HepG2 (cell line): ENCODE measurements at regions not wholly inside any gene's neighbourhood (a gene's known extent, or its start where the extent isn't known, plus 50 kb on each side); places are given as distances from the start of the nearest gene placed in this dataset.

ENCODE experiments used
- CTCF ChIP-seq: sonication (generic); formaldehyde crosslinking; IDR thresholded peaks from 2 replicates; pipeline ENCODE4 v1.5.0; 2020; ENCODE audit warnings: mild to moderate bottlenecking, missing genetic modification reagents, moderate library complexity
- EP300 ChIP-seq, 3 experiments: sonication (generic) in 1 of 3; formaldehyde crosslinking in 1 of 3; IDR thresholded peaks; 2 replicates each; pipeline versions ENCODE4 v1.5.1 to v1.6.1; 2011 to 2020; ENCODE audit warnings: low read depth in 2 of 3, low read length in 2 of 3, borderline replicate concordance in 1 of 3, improper control_type of control experiment in 1 of 3, mild to moderate bottlenecking in 1 of 3, missing genetic modification reagents in 1 of 3, moderate library complexity in 1 of 3
- ETV6 ChIP-seq: sonication (generic); formaldehyde crosslinking; conservative IDR thresholded peaks from 2 replicates; pipeline ENCODE4 v1.4.0; 2020; ENCODE audit warnings: missing genetic modification reagents
- FOXJ3 ChIP-seq: sonication (generic); formaldehyde crosslinking; IDR thresholded peaks from 2 replicates; pipeline ENCODE4 v1.4.0; 2020; ENCODE audit warnings: missing genetic modification reagents, mild to moderate bottlenecking, borderline replicate concordance
- HNRNPUL1 ChIP-seq: fragments of 200-400 bp; formaldehyde crosslinking; IDR thresholded peaks from 2 replicates; pipeline ENCODE4 v1.6.1; 2017; ENCODE audit warnings: low read depth, mild to moderate bottlenecking, low read length, moderate library complexity
- MAFF ChIP-seq: IDR thresholded peaks from 2 replicates; pipeline ENCODE4 v1.6.1; 2011; ENCODE audit warnings: low read depth, low read length, improper control_type of control experiment
- MAX ChIP-seq: IDR thresholded peaks from 2 replicates; pipeline ENCODE4 v1.6.1; 2012; ENCODE audit warnings: inconsistent platforms
- MAZ ChIP-seq, 2 experiments: sonication (generic) in 1 of 2; formaldehyde crosslinking in 1 of 2; IDR thresholded peaks; 2 replicates each; pipeline versions ENCODE4 v1.5.0 to v1.6.1; 2012 to 2020; ENCODE audit warnings: low read depth in 2 of 2, mild to moderate bottlenecking in 2 of 2, borderline replicate concordance in 1 of 2, improper control_type of control experiment in 1 of 2, low read length in 1 of 2, missing genetic modification reagents in 1 of 2, moderate library complexity in 1 of 2
- PHF21A ChIP-seq: sonication (generic); formaldehyde crosslinking; IDR thresholded peaks from 2 replicates; pipeline ENCODE4 v1.5.0; 2020; ENCODE audit warnings: mild to moderate bottlenecking, missing genetic modification reagents
- POLR2A ChIP-seq, 2 experiments: IDR thresholded peaks; 2 replicates each; pipeline ENCODE4 v1.6.1; 2011; ENCODE audit warnings: low read depth in 2 of 2, low read length in 2 of 2, mild to moderate bottlenecking in 1 of 2, moderate library complexity in 1 of 2; ENCODE audit not compliant: insufficient read depth in 1 of 2
- ZNF224 ChIP-seq: sonication (generic); formaldehyde crosslinking; IDR thresholded peaks from 2 replicates; pipeline ENCODE4 v1.5.0; 2020; ENCODE audit warnings: mild to moderate bottlenecking, missing genetic modification reagents
- ZNF816 ChIP-seq: sonication (generic); formaldehyde crosslinking; IDR thresholded peaks from 2 replicates; pipeline ENCODE4 v1.8.0; 2022; ENCODE audit warnings: missing genetic modification reagents, mild to moderate bottlenecking, borderline replicate concordance
- TF ChIP-seq, protein P1 (sequence below): sonication (generic); formaldehyde crosslinking; IDR thresholded peaks from 2 replicates; pipeline ENCODE4 v1.4.0; 2020; ENCODE audit warnings: missing genetic modification reagents
- TF ChIP-seq, protein P2 (sequence below): sonication (generic); formaldehyde crosslinking; IDR thresholded peaks from 2 replicates; pipeline ENCODE4 v1.4.0; 2020; ENCODE audit warnings: missing genetic modification reagents

DNA sequence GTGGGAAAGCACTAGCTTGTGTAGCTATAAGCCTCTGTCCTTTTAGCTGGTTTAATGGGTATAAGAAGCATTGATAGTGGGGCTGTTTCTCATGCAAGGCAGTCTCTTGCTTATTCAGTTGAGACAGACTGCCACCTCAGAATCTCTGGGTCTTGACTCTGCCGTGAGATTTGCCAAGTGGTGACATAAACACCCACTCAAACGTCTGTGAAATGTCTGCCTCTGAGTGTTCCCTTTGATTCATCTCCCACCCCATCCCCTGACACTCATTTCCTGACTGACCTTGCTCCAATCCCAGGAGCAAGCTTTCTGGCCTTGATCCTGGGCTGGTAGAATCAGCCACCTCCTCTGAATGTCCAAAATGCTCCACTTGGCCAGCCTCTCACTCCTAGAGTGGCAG is 141.9 kb upstream of the RBMS1 start:
- TF ChIP-seq HNRNPUL1 (no peak), MAX (no peak), MAFF (no peak), FOXJ3 (CRISPR knock-in tag) (no peak), MAZ (IDR thresholded peaks at IDR 0.05; ENCODE audit: borderline replicate concordance, low read depth, low read length) (no peak), MAZ (CRISPR knock-in tag; IDR thresholded peaks at IDR 0.05; ENCODE audit: low read depth) (no peak), EP300 (IDR thresholded peaks at IDR 0.05; ENCODE audit: low read depth in 2 of 2, low read length in 2 of 2) (no peak), EP300 (CRISPR knock-in tag; IDR thresholded peaks at IDR 0.05; ENCODE audit: borderline replicate concordance) (no peak), PHF21A (CRISPR knock-in tag) (no peak), ZNF816 (no peak), ZNF224 (CRISPR knock-in tag) (no peak), CTCF (CRISPR knock-in tag) (no peak), ETV6 (CRISPR knock-in tag) (no peak), POLR2A (IDR thresholded peaks at IDR 0.05; ENCODE audit: insufficient read depth in 1 of 2, low read depth in 2 of 2, low read length in 2 of 2) (no peak)
- TF ChIP-seq, protein P1, sequence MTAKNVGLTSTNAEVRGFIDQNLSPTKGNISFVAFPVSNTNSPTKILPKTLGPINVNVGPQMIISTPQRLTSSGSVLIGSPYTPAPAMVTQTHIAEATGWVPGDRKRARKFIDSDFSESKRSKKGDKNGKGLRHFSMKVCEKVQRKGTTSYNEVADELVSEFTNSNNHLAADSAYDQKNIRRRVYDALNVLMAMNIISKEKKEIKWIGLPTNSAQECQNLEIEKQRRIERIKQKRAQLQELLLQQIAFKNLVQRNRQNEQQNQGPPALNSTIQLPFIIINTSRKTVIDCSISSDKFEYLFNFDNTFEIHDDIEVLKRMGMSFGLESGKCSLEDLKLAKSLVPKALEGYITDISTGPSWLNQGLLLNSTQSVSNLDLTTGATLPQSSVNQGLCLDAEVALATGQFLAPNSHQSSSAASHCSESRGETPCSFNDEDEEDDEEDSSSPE = no peak
- TF ChIP-seq, protein P2, sequence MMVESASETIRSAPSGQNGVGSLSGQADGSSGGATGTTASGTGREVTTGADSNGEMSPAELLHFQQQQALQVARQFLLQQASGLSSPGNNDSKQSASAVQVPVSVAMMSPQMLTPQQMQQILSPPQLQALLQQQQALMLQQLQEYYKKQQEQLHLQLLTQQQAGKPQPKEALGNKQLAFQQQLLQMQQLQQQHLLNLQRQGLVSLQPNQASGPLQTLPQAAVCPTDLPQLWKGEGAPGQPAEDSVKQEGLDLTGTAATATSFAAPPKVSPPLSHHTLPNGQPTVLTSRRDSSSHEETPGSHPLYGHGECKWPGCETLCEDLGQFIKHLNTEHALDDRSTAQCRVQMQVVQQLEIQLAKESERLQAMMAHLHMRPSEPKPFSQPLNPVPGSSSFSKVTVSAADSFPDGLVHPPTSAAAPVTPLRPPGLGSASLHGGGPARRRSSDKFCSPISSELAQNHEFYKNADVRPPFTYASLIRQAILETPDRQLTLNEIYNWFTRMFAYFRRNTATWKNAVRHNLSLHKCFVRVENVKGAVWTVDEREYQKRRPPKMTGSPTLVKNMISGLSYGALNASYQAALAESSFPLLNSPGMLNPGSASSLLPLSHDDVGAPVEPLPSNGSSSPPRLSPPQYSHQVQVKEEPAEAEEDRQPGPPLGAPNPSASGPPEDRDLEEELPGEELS (CRISPR knock-in tag) = no peak
